NOMO-1 treated with dmso at 0.1 percent for 144 hours (cell line): ENCODE measurements at regions not wholly inside any gene's neighbourhood (a gene's known extent, or its start where the extent isn't known, plus 50 kb on each side); places are given as distances from the start of the nearest gene placed in this dataset.
"Not testable (repeated sequence)": the region's sequence is repeated elsewhere in the genome, so short reads cannot be mapped to it uniquely, and the experiment has no call there.

Experiments
- DNase-seq: peaks from one replicate; lab custom pipeline; 2025; ENCODE audit not compliant: unreplicated experiment; lab: John Stamatoyannopoulos, UW

- DNase-seq = not testable (repeated sequence)
Observed at GRCh38 chr1:83295594-83295993, 703.3 kb downstream of the TTLL7 start.

- not testable (repeated sequence) for DNase-seq
Observed at GRCh38 chr1:83287391-83287790, 711.5 kb downstream of the TTLL7 start.

DNA sequence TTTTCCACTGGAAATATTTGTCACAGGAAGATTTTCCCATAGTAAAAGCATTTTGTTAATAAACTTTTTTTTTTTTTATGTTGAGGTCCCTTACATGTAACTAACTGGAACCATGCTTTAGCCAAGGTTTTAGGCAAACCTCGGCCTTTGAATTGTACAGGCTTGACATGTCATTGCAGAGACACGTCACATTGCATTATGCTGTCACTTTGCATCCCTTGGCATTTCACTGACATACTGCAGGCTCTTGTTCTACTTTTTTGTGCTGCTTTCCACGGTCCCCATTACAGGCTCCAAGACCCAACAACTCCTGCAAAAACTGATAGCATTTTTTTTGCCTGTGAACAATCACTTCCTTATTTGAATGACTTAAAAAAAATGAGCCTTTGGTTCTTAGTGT lies 724.3 kb downstream of the TTLL7 start:
- not testable (repeated sequence) for DNase-seq

GRCh38 chr1:83272484-83272883 lies 726.4 kb downstream of the TTLL7 start:
- DNase-seq = not testable (repeated sequence)

DNA sequence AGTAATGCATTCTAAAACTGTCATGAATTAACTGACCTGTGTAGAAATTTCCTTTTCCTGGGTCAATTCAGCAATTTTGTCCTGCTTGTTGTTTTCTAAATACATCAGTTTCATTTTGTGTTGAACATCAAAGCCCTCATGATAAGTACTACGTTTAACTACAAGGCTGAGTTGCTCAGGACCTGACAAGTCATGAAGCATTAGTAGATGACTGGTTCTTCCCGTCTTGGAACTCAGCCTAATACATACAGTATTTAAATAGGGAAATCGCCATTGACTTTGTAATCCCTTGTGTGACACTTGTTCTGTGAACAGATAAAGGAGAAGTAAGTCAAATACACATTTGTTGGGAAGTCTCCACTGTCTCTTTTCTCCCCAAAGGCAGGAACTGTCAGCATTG lies 727.1 kb downstream of the TTLL7 start:
- DNase-seq = not testable (repeated sequence)

GRCh38 chr1:83270801-83271200 lies 728.1 kb downstream of the TTLL7 start:
- not testable (repeated sequence) for DNase-seq

DNA sequence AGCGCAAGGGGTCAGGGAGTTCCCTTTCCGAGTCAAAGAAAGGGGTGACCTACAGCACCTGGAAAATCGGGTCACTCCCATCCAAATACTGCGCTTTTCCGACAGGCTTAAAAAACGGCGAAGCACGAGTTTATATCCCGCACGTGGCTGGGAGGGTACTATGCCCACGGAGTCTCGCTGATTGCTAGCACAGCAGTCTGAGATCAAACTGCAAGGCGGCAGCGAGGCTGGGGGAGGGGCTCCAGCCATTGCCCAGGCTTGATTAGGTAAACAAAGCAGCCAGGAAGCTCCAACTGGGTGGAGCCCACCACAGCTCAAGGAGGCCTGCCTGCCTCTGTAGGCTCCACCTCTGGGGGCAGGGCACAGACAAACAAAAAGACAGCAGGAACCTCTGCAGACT lies 735.1 kb downstream of the TTLL7 start:
- DNase-seq = not testable (repeated sequence)

DNA sequence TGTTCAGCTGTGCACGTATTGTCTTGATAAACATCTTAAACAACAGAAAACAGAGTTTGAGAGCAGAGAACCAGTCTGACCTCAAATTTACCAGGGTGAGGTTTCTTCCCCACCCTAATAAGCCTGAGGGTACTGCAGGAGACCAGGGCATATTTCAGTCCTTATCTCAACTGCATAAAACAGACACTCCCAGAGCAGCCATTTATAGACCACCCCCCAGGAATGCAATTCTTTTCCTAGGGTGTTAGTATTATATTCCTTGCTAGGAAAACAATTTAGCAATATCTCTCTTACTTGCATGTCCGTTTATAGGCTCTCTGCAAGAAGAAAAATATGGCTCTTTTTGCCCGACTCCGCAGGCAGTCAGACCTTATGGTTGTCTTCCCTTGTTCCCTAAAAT lies 747.2 kb downstream of the TTLL7 start:
- DNase-seq = not testable (repeated sequence)

DNA sequence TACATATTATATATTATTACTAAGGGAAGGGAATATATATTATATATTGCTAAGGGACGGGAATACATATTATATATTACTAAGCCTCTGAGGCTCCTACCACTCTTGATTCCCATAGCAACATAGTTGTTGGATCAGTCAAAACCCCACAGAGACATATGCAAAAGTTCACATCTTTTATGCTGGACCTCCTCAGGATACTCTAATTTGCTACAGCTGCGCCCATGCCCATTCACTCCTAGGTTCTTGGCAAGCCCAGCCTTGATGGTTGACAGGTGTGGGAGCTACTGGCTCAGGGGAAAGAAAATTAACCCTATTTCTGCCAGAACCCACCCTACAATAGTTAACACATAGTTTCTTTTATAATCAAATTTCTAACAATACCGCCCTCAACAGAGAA lies 752.2 kb downstream of the TTLL7 start:
- not testable (repeated sequence) for DNase-seq

GRCh38 chr1:83244832-83245231 lies 754.1 kb downstream of the TTLL7 start:
- DNase-seq = not testable (repeated sequence)

- DNase-seq = not testable (repeated sequence)
Observed at GRCh38 chr1:83239568-83239967, 759.4 kb downstream of the TTLL7 start.

- not testable (repeated sequence) for DNase-seq
Observed at GRCh38 chr1:83238654-83239053, 760.3 kb downstream of the TTLL7 start.

DNA sequence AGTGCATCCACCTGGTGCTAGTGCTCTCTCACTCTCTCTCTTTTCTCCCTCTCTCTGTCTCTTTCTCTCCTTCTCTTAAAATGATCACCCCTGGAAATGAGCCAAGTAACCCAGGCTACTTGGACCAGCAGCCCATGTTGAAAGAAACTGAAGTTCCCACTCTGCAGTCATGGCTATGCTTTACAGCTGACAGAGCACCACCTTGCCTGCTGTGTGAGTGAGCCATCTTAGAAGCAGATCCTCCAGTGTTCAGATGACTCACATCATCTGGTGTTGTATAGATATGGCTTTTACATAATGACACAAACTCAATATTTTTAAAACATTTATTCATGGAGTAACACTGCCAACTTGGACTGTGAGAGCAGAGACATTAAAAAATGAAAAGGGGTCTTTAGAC lies 779.1 kb downstream of the TTLL7 start:
- not testable (repeated sequence) for DNase-seq

DNA sequence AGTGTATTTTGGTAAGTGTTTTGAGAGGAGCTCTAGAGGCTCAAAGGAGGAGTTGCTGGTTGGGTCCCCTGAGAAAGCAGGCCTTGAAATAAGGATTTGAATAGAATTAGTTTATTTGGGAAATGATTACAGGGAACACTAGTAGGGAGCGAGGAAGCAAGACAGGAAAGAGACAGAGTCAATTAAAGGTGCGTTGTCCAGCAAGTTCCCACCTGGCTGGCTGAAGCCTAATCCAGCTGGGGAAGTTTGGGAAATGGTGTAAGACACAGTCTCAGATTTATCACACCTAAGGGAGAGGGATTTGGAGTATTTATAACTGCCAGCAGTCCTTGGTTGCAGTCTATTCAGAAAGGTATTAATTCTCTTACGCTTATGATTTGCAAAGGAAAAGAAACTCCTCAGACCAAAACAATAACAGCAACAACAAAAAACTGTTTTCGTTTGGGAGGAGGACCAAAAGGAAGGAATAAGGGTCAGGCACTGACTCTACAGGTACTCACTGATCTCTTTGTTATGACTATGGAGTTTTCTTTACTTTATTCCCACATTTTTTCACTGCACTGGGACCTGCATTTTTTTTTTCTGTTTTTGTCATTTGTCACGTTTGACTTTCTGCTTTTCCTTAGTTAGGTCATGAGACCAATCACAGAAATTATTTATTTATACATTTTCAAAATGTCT lies 780.8 kb downstream of the TTLL7 start:
- not testable (repeated sequence) for DNase-seq

DNA sequence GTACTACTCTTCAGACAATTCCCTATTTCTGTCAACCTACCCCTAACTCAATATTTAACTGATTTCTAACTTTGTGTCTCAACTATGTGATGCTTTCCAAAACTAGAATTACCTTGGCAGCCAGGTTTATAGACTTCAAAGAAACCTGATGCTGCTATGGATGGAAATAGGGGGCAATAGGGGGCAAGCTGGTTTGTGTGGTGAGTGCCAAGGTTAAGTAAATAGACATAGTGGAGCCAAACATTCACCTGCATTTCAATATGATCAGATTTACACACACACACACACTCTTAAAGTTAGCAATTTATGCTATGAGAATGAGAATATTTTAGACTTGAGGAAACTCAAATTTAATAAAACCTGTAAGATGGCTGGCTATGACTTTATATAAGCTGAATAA lies 784.6 kb downstream of the TTLL7 start:
- DNase-seq = not testable (repeated sequence)

DNA sequence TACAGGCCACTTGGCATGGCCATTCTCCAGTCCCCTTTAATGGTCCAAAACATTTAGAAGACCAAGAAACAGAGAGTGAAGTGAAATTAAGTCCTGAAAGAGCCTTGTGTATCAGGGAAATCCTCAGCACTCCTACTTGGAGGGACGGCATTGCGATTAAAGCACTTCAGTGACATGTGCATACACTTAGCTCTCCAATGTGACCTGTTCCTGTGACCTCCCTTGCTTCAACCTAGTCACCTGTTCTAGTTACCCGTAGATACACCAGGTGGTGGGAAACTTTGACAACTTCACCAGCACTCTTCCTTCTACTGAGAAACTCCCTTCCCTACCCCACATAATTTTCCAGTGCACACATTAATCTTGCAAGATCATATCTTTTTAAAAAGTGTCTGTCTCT lies 785.3 kb downstream of the TTLL7 start:
- DNase-seq = not testable (repeated sequence)

DNA sequence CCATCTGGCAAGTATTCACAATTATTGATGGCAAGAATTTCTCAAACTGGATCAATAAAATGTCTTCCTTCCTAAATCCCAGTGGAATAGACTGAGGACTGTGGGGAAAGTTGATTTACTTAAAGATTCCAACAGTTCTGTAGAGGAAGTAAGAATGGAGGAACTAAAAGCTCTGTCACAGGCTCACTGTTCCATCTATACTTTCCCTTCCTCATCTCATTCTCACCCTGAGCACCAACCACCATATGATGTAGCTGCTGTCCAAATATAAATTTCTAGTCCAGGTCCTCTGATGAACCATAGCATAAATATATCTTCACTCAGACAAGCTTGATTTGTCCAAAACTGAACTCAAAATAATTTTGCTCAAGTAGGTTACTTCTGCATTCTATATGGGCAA lies 786.9 kb downstream of the TTLL7 start:
- DNase-seq = not testable (repeated sequence)

GRCh38 chr1:83208540-83208939 lies 790.4 kb downstream of the TTLL7 start:
- DNase-seq = not testable (repeated sequence)

DNA sequence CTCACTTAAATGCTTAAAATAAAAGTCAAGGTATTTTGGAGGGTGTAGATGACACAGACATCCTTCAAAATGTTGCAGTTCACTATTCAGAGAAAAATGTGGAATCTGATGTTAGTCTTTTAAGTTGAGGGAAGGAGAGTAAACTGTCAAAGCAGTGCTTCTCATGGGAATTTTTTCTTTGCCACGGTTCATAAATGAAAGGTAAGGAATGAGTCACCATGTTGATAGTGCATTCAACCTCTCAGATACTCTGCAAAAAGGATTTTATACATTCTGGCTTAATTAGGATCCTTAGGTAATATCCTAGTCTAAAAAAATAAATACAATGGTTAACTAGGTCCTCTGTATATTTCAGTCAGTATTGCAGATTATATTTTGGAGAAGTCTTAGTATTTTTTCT lies 804.3 kb downstream of the TTLL7 start:
- not testable (repeated sequence) for DNase-seq

DNA sequence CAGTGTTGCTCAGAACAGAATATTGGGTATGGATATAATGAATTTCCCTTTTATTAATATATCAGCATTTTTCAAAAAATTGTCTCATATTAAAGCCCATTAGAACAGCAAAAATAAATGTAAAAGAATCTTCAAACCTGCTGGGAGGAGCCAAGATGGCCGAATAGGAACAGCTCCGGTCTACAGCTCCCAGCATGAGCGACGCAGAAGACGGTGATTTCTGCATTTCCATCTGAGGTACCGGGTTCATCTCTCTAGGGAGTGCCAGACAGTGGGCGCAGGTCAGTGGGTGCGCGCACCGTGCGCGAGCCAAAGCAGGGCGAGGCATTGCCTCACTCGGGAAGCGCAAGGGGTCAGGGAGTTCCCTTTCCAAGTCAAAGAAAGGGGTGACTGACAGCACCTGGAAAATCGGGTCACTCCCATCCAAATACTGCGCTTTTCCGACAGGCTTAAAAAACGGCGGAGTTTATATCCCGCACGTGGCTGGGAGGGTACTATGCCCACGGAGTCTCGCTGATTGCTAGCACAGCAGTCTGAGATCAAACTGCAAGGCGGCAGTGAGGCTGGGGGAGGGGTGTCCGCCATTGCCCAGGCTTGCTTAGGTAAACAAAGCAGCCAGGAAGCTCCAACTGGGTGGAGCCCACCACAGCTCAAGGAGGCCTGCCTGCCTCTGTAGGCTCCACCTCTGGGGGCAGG lies 816.8 kb downstream of the TTLL7 start:
- DNase-seq = not testable (repeated sequence)

DNA sequence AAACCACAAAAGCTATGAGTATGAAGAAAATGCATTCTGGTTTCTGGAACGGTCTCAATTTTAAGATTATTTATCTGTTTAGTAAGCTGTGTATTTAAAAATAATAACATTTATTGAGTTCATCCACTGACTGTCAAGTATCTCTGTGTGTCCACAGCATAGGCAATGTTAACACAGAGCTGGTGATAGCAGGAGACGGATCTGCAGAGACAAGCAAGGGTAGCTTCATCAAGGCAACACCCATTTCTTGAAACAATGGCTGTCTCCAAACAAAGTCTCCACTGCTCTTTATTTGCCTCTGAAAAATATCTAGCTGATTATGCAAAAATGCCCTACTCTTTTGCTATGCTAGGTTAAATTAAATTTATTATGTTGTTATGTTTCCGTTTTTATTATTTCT lies 818.3 kb downstream of the TTLL7 start:
- not testable (repeated sequence) for DNase-seq

GRCh38 chr1:83167634-83168033 lies 831.3 kb downstream of the TTLL7 start:
- not testable (repeated sequence) for DNase-seq
